22Rv1 (cell line): ENCODE measurements at regions not wholly inside any gene's neighbourhood (a gene's known extent, or its start where the extent isn't known, plus 50 kb on each side); places are given as distances from the start of the nearest gene placed in this dataset.

ENCODE experiments used
- CTCF ChIP-seq: fragments of 450-650 bp; IDR thresholded peaks from 2 replicates; pipeline ENCODE4 v1.5.1; 2017; ENCODE audit warnings: mild to moderate bottlenecking
- ZFX ChIP-seq: fragments of 450-650 bp; IDR thresholded peaks from 2 replicates; pipeline ENCODE4 v1.6.1; 2017; ENCODE audit warnings: antibody characterized with exemption, borderline replicate concordance

GRCh38 chr1:82706741-82707140 lies 906.0 kb downstream of the ADGRL2 start:
- TF ChIP-seq CTCF: no peak
- TF ChIP-seq ZFX: no peak
